ENCODE measurements at regions not wholly inside any gene's neighbourhood (a gene's known extent, or its start where the extent isn't known, plus 50 kb on each side); places are given as distances from the start of the nearest gene placed in this dataset.

GRCh38 chr21:18548249-18548648 is 144.7 kb upstream of the TMPRSS15 start:
- Histone ChIP-seq H4K8ac (ENCODE audit: low read depth, low read length) (no peak overlapping the region), H3K4ac (ENCODE audit: low read length) (no peak overlapping the region), H3K27ac (replicated peaks; ENCODE audit: low read length) (no peak overlapping the region), H2BK12ac (ENCODE audit: low read length) (no peak overlapping the region), H2BK15ac (ENCODE audit: low read length) (no peak overlapping the region), H2AK5ac (ENCODE audit: low read depth, low read length) (no peak overlapping the region), H3K23ac (ENCODE audit: low read depth, low read length, poor library complexity) (no peak overlapping the region), H3K14ac (ENCODE audit: low read length) (no peak overlapping the region), H3K9ac (ENCODE audit: low read depth, low read length, poor library complexity) (no peak overlapping the region), H3K36me3 (replicated peaks in 1 of 2; ENCODE audit: control insufficient read depth in 2 of 2, insufficient read depth in 2 of 2, low read length in 2 of 2) (no peaks in the 10 kb centered on the region), H3K4me2 (ENCODE audit: insufficient read depth, low read length, poor library complexity, severe bottlenecking) (no peak overlapping the region), H3K79me1 (ENCODE audit: low read depth, low read length) (no peaks in the 10 kb centered on the region), H3K4me3 (ENCODE audit: low read length in 2 of 2) (no peak overlapping the region), H4K91ac (ENCODE audit: low read depth, low read length, poor library complexity) (no peak overlapping the region), H3K18ac (ENCODE audit: low read length) (no peak overlapping the region), H2AFZ (ENCODE audit: low read length) (no peak overlapping the region), H3K9me3 (replicated peaks in 1 of 2; ENCODE audit: control insufficient read depth in 2 of 2, insufficient read depth in 1 of 2, low read depth in 1 of 2, low read length in 2 of 2) (no peaks in the 10 kb centered on the region), H2BK5ac (ENCODE audit: low read length) (no peak overlapping the region), H3K27me3 (ENCODE audit: control insufficient read depth in 3 of 3, insufficient read depth in 3 of 3, low read depth in 1 of 3, low read length in 3 of 3) (no peaks in the 10 kb centered on the region), H2BK120ac (ENCODE audit: low read depth, low read length) (no peak overlapping the region), H3K4me1 (ENCODE audit: control insufficient read depth in 2 of 2, insufficient read depth in 1 of 2, low read depth in 1 of 2, low read length in 2 of 2) (no peaks in the 10 kb centered on the region)
- no peak for DNase-seq (ENCODE audit: low spot score)

DNA sequence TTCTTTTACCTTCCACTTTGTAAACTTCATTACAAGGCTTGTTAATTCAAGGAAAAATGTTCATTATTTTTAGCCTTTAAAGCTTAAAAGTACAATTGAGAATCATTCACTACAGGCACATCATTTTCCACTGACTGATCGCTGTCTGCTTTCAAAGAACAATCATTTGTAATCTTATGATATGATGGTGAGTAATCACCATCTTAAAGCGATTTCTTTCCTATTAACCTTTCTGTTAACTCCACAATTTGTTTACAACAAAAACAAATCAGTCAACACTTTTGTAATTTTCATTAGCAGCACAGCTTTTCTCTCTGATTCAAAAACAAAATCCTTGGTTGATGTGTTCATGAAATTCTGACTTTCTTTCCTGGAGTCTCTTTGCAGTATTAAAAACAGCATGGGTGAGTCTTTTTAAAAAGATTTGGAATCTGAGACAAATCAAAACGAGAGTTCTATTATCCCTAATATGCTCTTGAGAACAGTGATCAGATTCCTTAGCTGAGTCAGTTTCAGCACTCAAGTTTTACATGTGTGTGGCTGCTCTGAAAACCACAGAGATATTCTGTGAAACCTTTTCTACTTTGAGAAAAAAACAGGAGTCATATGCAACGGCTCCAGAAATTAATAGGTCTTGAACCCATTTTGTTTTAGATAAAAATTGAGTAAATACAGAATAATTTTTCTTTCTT is 145.8 kb upstream of the TMPRSS15 start:
- Histone ChIP-seq H4K91ac (ENCODE audit: low read depth, low read length, poor library complexity) (no peak overlapping the region), H3K9me3 (replicated peaks in 1 of 2; ENCODE audit: control insufficient read depth in 2 of 2, insufficient read depth in 1 of 2, low read depth in 1 of 2, low read length in 2 of 2) (no peaks in the 10 kb centered on the region), H3K27me3 (ENCODE audit: control insufficient read depth in 3 of 3, insufficient read depth in 3 of 3, low read depth in 1 of 3, low read length in 3 of 3) (no peaks in the 10 kb centered on the region), H3K9ac (ENCODE audit: low read depth, low read length, poor library complexity) (no peak overlapping the region), H3K79me1 (ENCODE audit: low read depth, low read length) (no peaks in the 10 kb centered on the region), H3K14ac (ENCODE audit: low read length) (no peak overlapping the region), H3K36me3 (replicated peaks in 1 of 2; ENCODE audit: control insufficient read depth in 2 of 2, insufficient read depth in 2 of 2, low read length in 2 of 2) (no peaks in the 10 kb centered on the region), H3K4me2 (ENCODE audit: insufficient read depth, low read length, poor library complexity, severe bottlenecking) (no peak overlapping the region), H3K4me1 (ENCODE audit: control insufficient read depth in 2 of 2, insufficient read depth in 1 of 2, low read depth in 1 of 2, low read length in 2 of 2) (no peaks in the 10 kb centered on the region), H3K23ac (ENCODE audit: low read depth, low read length, poor library complexity) (no peak overlapping the region), H2BK5ac (ENCODE audit: low read length) (no peak overlapping the region), H2BK15ac (ENCODE audit: low read length) (no peak overlapping the region), H2BK12ac (ENCODE audit: low read length) (no peak overlapping the region), H3K18ac (ENCODE audit: low read length) (no peak overlapping the region), H3K27ac (replicated peaks; ENCODE audit: low read length) (no peak overlapping the region), H4K8ac (ENCODE audit: low read depth, low read length) (no peak overlapping the region), H3K4me3 (ENCODE audit: low read length in 2 of 2) (no peak overlapping the region), H2BK120ac (ENCODE audit: low read depth, low read length) (no peak overlapping the region), H2AK5ac (ENCODE audit: low read depth, low read length) (no peak overlapping the region), H3K4ac (ENCODE audit: low read length) (no peak overlapping the region), H2AFZ (ENCODE audit: low read length) (peak overlapping the region; percentile 36)
- no peak for DNase-seq (ENCODE audit: low spot score)
- WGBS, 2 donors (ENCODE audit: extremely low coverage in 2 of 2, insufficient read length in 2 of 2, insufficient replicate concordance in 1 of 2): no CpG with 5 or more reads among the region's 4 CpGs

GRCh38 chr21:18550361-18550760 is 146.8 kb upstream of the TMPRSS15 start:
- Histone ChIP-seq H4K91ac (ENCODE audit: low read depth, low read length, poor library complexity) (no peak overlapping the region), H3K18ac (ENCODE audit: low read length) (no peak overlapping the region), H2BK12ac (ENCODE audit: low read length) (no peak overlapping the region), H3K36me3 (replicated peaks in 1 of 2; ENCODE audit: control insufficient read depth in 2 of 2, insufficient read depth in 2 of 2, low read length in 2 of 2) (no peaks in the 10 kb centered on the region), H3K4me1 (ENCODE audit: control insufficient read depth in 2 of 2, insufficient read depth in 1 of 2, low read depth in 1 of 2, low read length in 2 of 2) (no peaks in the 10 kb centered on the region), H2BK15ac (ENCODE audit: low read length) (no peak overlapping the region), H3K4me3 (ENCODE audit: low read length in 2 of 2) (no peak overlapping the region), H2AFZ (ENCODE audit: low read length) (no peak overlapping the region), H4K8ac (ENCODE audit: low read depth, low read length) (no peak overlapping the region), H3K9me3 (replicated peaks in 1 of 2; ENCODE audit: control insufficient read depth in 2 of 2, insufficient read depth in 1 of 2, low read depth in 1 of 2, low read length in 2 of 2) (no peaks in the 10 kb centered on the region), H3K27me3 (ENCODE audit: control insufficient read depth in 3 of 3, insufficient read depth in 3 of 3, low read depth in 1 of 3, low read length in 3 of 3) (no peaks in the 10 kb centered on the region), H3K23ac (ENCODE audit: low read depth, low read length, poor library complexity) (no peak overlapping the region), H2BK5ac (ENCODE audit: low read length) (no peak overlapping the region), H3K14ac (ENCODE audit: low read length) (no peak overlapping the region), H3K79me1 (ENCODE audit: low read depth, low read length) (no peaks in the 10 kb centered on the region), H2AK5ac (ENCODE audit: low read depth, low read length) (no peak overlapping the region), H3K4ac (ENCODE audit: low read length) (no peak overlapping the region), H3K27ac (replicated peaks; ENCODE audit: low read length) (no peak overlapping the region), H2BK120ac (ENCODE audit: low read depth, low read length) (no peak overlapping the region), H3K4me2 (ENCODE audit: insufficient read depth, low read length, poor library complexity, severe bottlenecking) (no peak overlapping the region), H3K9ac (ENCODE audit: low read depth, low read length, poor library complexity) (no peak overlapping the region)
- no peak for DNase-seq (ENCODE audit: low spot score)
- no CpG with 5 or more reads among the region's 3 CpGs for WGBS, 2 donors (ENCODE audit: extremely low coverage in 2 of 2, insufficient read length in 2 of 2, insufficient replicate concordance in 1 of 2)

GRCh38 chr21:18553786-18554185 is 150.2 kb upstream of the TMPRSS15 start:
- no peak overlapping the region for H3K27ac ChIP-seq (replicated peaks; ENCODE audit: low read length)
- no CpG with 5 or more reads among the region's 2 CpGs for WGBS, 2 donors (ENCODE audit: extremely low coverage in 2 of 2, insufficient read length in 2 of 2, insufficient replicate concordance in 1 of 2)
- no peak overlapping the region for H3K18ac ChIP-seq (ENCODE audit: low read length)
- no peak overlapping the region for H4K91ac ChIP-seq (ENCODE audit: low read depth, low read length, poor library complexity)
- H2BK15ac ChIP-seq (ENCODE audit: low read length): no peak overlapping the region
- no peaks in the 10 kb centered on the region for H3K4me1 ChIP-seq (ENCODE audit: control insufficient read depth in 2 of 2, insufficient read depth in 1 of 2, low read depth in 1 of 2, low read length in 2 of 2)
- no peaks in the 10 kb centered on the region for H3K9me3 ChIP-seq (replicated peaks in 1 of 2; ENCODE audit: control insufficient read depth in 2 of 2, insufficient read depth in 1 of 2, low read depth in 1 of 2, low read length in 2 of 2)
- no peak overlapping the region for H2BK120ac ChIP-seq (ENCODE audit: low read depth, low read length)
- H2AFZ ChIP-seq (ENCODE audit: low read length): no peak overlapping the region
- H2BK5ac ChIP-seq (ENCODE audit: low read length): no peak overlapping the region
- H3K9ac ChIP-seq (ENCODE audit: low read depth, low read length, poor library complexity): no peak overlapping the region
- H3K4me2 ChIP-seq (ENCODE audit: insufficient read depth, low read length, poor library complexity, severe bottlenecking): no peak overlapping the region
- no peak for DNase-seq (ENCODE audit: low spot score)
- no peaks in the 10 kb centered on the region for H3K79me1 ChIP-seq (ENCODE audit: low read depth, low read length)
- H3K36me3 ChIP-seq (replicated peaks in 1 of 2; ENCODE audit: control insufficient read depth in 2 of 2, insufficient read depth in 2 of 2, low read length in 2 of 2): no peaks in the 10 kb centered on the region
- no peak overlapping the region for H2AK5ac ChIP-seq (ENCODE audit: low read depth, low read length)
- H3K23ac ChIP-seq (ENCODE audit: low read depth, low read length, poor library complexity): no peak overlapping the region
- H3K27me3 ChIP-seq (ENCODE audit: control insufficient read depth in 3 of 3, insufficient read depth in 3 of 3, low read depth in 1 of 3, low read length in 3 of 3): no peaks in the 10 kb centered on the region
- no peak overlapping the region for H3K14ac ChIP-seq (ENCODE audit: low read length)
- no peak overlapping the region for H3K4me3 ChIP-seq (ENCODE audit: low read length in 2 of 2)
- no peak overlapping the region for H4K8ac ChIP-seq (ENCODE audit: low read depth, low read length)
- no peak overlapping the region for H3K4ac ChIP-seq (ENCODE audit: low read length)
- no peak overlapping the region for H2BK12ac ChIP-seq (ENCODE audit: low read length)

Data from neuronal stem cell (in vitro differentiated cells).